Stimulated activated naive CD8-positive, alpha-beta T cell treated with anti-CD3 and anti-CD28 coated beads, Interleukin-15, amount 100 ng/mL, for 72 hours (primary cell): ENCODE measurements at regions not wholly inside any gene's neighbourhood (a gene's known extent, or its start where the extent isn't known, plus 50 kb on each side); places are given as distances from the start of the nearest gene placed in this dataset.

Source experiments
- ATAC-seq: fragments of 150-1000 bp; cut with Tn5 transposase; 2 replicates; pipeline ENCODE4 v1.10.0; 2021; ENCODE audit warnings: mild to moderate bottlenecking, moderate library complexity
- DNase-seq, 2 donors: peaks; one replicate each; pipeline ENCODE4 v3.0.0; 2021 to 2022
- H3K27ac Mint-ChIP-seq, 2 donors: one replicate each; pipeline ENCODE4 v1.8.0; 2022; ENCODE audit warnings: mild to moderate bottlenecking in 2 of 2, mixed read lengths in 2 of 2, moderate library complexity in 2 of 2
- H3K27me3 Mint-ChIP-seq: one replicate; pipeline ENCODE4 v1.8.0; 2022; ENCODE audit warnings: mixed read lengths
- H3K4me1 Mint-ChIP-seq: one replicate; pipeline ENCODE4 v1.8.0; 2022; ENCODE audit warnings: mild to moderate bottlenecking, mixed read lengths
- H3K4me3 Mint-ChIP-seq, 2 donors: one replicate each; pipeline ENCODE4 v1.8.0; 2022; ENCODE audit warnings: mild to moderate bottlenecking in 2 of 2, mixed read lengths in 2 of 2, moderate library complexity in 1 of 2
- H3K9me3 Mint-ChIP-seq, 2 donors: one replicate each; pipeline ENCODE4 v1.8.0; 2022; ENCODE audit warnings: mixed read lengths in 2 of 2

GRCh38 chr2:11962707-11963328 is 216.4 kb downstream of the LPIN1 start:
- DNase-seq (no peak), ATAC-seq (no peak)
- H3K9me3 Mint-ChIP-seq, result no peaks in the 10 kb centered on the region
- H3K27me3 Mint-ChIP-seq, result no peaks in the 10 kb centered on the region
- H3K4me3 Mint-ChIP-seq, result no peak overlapping the region
- H3K4me1 Mint-ChIP-seq, result no peaks in the 10 kb centered on the region
- H3K27ac Mint-ChIP-seq, result no peak overlapping the region

- no peak for ATAC-seq
- no peaks in the 10 kb centered on the region for H3K4me1 Mint-ChIP-seq
- no peak overlapping the region for H3K4me3 Mint-ChIP-seq
- H3K27ac Mint-ChIP-seq, result no peak overlapping the region
- H3K27me3 Mint-ChIP-seq, result no peaks in the 10 kb centered on the region
- DNase-seq, result no peak
- no peaks in the 10 kb centered on the region for H3K9me3 Mint-ChIP-seq
Observed at GRCh38 chr2:11963966-11964365, 217.5 kb downstream of the LPIN1 start.

GRCh38 chr2:11967946-11968465 is 221.6 kb downstream of the LPIN1 start:
- Mint-ChIP-seq H3K4me1 (no peaks in the 10 kb centered on the region), H3K9me3 (peaks cover 0 to 4% of the 10 kb centered on the region in 2 donors), H3K27me3 (no peaks in the 10 kb centered on the region), H3K4me3 (no peak overlapping the region), H3K27ac (no peak overlapping the region)
- DNase-seq (no peak), ATAC-seq (no peak)

GRCh38 chr2:11968521-11968920 is 222.1 kb downstream of the LPIN1 start:
- Mint-ChIP-seq H3K4me3 (no peak overlapping the region), H3K27me3 (no peaks in the 10 kb centered on the region), H3K27ac (no peak overlapping the region), H3K9me3 (peaks cover 4 to 8% of the 10 kb centered on the region in 2 donors), H3K4me1 (no peaks in the 10 kb centered on the region)
- DNase-seq (no peak), ATAC-seq (no peak)

- ATAC-seq (no peak), DNase-seq (no peak)
- H3K4me1 Mint-ChIP-seq, result no peaks in the 10 kb centered on the region
- no peak overlapping the region for H3K4me3 Mint-ChIP-seq
- H3K27ac Mint-ChIP-seq, result no peak overlapping the region
- peaks cover 12 to 14% of the 10 kb centered on the region in 2 donors for H3K9me3 Mint-ChIP-seq
- H3K27me3 Mint-ChIP-seq, result no peaks in the 10 kb centered on the region
Observed at GRCh38 chr2:11969774-11970173, 223.3 kb downstream of the LPIN1 start.

GRCh38 chr2:11974573-11974972 is 228.1 kb downstream of the LPIN1 start:
- ATAC-seq (no peak), DNase-seq (no peak)
- no peaks in the 10 kb centered on the region for H3K27me3 Mint-ChIP-seq
- H3K9me3 Mint-ChIP-seq, result peaks cover 17 to 43% of the 10 kb centered on the region in 2 donors
- H3K27ac Mint-ChIP-seq, result no peak overlapping the region
- H3K4me3 Mint-ChIP-seq, result no peak overlapping the region
- no peaks in the 10 kb centered on the region for H3K4me1 Mint-ChIP-seq

DNA sequence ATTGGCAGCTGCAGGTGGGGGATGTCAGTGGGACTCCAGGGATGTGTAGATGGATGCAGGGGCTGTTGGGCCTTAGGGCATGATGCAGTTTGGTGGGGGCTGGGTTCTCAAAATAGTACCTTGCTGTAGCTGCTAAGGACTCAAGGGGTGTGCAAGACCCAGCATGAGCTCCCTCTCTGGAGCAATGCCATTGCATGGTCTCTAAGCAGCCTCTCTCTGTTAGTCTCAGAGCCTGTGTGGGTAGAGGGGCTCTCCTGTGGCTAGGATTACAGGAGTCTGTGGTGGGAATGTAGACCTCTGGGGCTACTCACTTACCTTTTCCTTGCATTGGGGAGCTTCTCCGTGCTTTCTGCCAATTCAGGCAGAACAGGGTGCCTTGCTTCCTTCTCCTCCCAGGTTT is 228.9 kb downstream of the LPIN1 start:
- H3K9me3 Mint-ChIP-seq, result peaks cover 17 to 43% of the 10 kb centered on the region in 2 donors
- no peaks in the 10 kb centered on the region for H3K4me1 Mint-ChIP-seq
- DNase-seq (no peak), ATAC-seq (no peak)
- H3K27me3 Mint-ChIP-seq, result no peaks in the 10 kb centered on the region
- no peak overlapping the region for H3K4me3 Mint-ChIP-seq
- H3K27ac Mint-ChIP-seq, result no peak overlapping the region

DNA sequence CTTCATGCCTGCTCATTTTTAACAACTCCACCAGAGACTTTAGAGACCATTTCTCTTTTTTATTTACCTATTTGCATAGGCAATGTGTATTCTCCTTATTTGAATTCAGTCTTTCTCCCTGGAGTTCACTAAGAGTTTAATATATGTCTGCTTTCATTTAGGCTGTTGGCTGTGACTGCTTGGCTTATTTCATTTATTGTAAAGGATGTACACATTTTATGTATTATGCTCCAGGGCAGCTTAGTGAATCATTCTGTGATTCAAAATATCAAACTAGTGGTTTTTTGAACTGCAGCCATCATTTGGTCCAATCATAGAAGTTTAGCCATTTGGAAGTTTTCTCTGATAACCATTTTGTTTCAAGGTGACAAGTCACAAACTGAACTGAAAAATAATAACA is 229.6 kb downstream of the LPIN1 start:
- H3K9me3 Mint-ChIP-seq, result peaks cover 13 to 43% of the 10 kb centered on the region in 2 donors
- no peak overlapping the region for H3K4me3 Mint-ChIP-seq
- no peak overlapping the region for H3K27ac Mint-ChIP-seq
- no peaks in the 10 kb centered on the region for H3K27me3 Mint-ChIP-seq
- DNase-seq (no peak), ATAC-seq (no peak)
- no peaks in the 10 kb centered on the region for H3K4me1 Mint-ChIP-seq

DNA sequence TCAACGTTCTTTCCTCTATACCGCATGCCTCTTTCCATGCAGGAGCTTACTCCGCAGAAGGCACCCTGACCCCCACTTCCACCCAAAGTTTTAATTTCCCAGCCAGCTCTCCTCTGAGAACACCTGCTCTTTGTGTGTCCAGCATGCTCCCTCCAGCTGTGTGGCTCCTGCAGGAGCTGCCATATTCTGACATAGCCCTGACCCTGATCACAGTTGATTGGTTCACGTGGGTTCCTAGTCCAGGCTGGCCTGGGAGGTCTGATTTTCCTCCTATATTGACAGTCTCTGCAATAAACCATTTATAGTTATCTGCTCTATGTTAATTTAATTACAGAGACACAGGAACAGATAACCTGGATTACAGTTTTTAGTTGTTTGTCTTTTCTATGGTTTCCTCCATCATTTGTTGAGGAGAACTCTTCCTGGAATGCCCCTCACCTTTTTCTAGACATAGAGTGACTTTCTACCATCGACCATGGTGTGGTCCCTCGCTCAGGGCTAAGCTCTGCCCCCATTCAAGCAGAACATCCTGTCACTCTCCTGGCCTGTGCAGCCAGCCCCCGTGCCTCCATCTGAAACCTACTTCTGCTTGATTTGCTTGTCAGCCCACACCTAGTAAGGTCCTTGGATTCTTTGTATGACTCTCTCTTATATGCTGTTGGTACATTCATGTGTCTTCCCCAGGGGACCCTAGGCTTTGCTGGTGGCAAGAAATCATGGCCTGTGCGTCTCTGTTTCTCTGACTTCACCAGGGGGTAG is 231.5 kb downstream of the LPIN1 start:
- no peaks in the 10 kb centered on the region for H3K4me1 Mint-ChIP-seq
- peak overlapping the region in 1 of 2 donors; percentile 20 for H3K27ac Mint-ChIP-seq
- H3K9me3 Mint-ChIP-seq, result peaks cover 13 to 49% of the 10 kb centered on the region in 2 donors
- DNase-seq, result no peak
- no peak for ATAC-seq
- no peak overlapping the region for H3K4me3 Mint-ChIP-seq
- no peaks in the 10 kb centered on the region for H3K27me3 Mint-ChIP-seq

DNA sequence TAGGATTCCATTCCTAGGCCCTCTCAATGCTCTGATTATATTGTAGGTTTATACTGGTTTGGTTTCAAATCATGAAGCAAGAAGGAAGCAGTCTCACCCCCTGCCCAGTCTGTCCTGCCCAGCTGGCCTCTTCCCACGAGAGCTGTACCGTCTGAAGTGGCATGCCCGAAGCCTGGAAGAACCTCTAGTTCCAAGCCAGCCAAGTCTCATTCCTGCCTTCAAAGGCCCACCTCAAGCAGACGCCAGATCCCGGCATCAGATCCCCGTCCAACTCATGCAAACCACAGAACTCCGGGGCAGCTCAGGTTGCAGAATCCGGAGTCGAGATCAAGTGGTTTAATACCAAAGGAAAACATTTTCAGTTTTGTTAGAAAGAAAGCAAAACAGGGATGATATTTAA is 234.4 kb downstream of the LPIN1 start:
- Mint-ChIP-seq H3K9me3 (peaks cover 0 to 25% of the 10 kb centered on the region in 2 donors), H3K4me3 (no peak overlapping the region), H3K27ac (no peak overlapping the region), H3K27me3 (peaks cover 10% of the 10 kb centered on the region), H3K4me1 (peaks cover 6% of the 10 kb centered on the region)
- ATAC-seq (no peak), DNase-seq (no peak)

- DNase-seq (no peak), ATAC-seq (no peak)
- H3K4me1 Mint-ChIP-seq, result peaks cover 6% of the 10 kb centered on the region
- no peak overlapping the region for H3K27ac Mint-ChIP-seq
- peaks cover 0 to 7% of the 10 kb centered on the region in 2 donors for H3K9me3 Mint-ChIP-seq
- peaks cover 25% of the 10 kb centered on the region for H3K27me3 Mint-ChIP-seq
- no peak overlapping the region for H3K4me3 Mint-ChIP-seq
Observed at GRCh38 chr2:11983401-11983800, 237.0 kb downstream of the LPIN1 start.

GRCh38 chr2:11983870-11984269 is 237.4 kb downstream of the LPIN1 start:
- Mint-ChIP-seq H3K9me3 (peaks cover 0 to 6% of the 10 kb centered on the region in 2 donors), H3K27me3 (peaks cover 25% of the 10 kb centered on the region), H3K4me1 (peaks cover 6% of the 10 kb centered on the region), H3K4me3 (no peak overlapping the region), H3K27ac (no peak overlapping the region)
- no peak for DNase-seq
- ATAC-seq, result no peak

DNA sequence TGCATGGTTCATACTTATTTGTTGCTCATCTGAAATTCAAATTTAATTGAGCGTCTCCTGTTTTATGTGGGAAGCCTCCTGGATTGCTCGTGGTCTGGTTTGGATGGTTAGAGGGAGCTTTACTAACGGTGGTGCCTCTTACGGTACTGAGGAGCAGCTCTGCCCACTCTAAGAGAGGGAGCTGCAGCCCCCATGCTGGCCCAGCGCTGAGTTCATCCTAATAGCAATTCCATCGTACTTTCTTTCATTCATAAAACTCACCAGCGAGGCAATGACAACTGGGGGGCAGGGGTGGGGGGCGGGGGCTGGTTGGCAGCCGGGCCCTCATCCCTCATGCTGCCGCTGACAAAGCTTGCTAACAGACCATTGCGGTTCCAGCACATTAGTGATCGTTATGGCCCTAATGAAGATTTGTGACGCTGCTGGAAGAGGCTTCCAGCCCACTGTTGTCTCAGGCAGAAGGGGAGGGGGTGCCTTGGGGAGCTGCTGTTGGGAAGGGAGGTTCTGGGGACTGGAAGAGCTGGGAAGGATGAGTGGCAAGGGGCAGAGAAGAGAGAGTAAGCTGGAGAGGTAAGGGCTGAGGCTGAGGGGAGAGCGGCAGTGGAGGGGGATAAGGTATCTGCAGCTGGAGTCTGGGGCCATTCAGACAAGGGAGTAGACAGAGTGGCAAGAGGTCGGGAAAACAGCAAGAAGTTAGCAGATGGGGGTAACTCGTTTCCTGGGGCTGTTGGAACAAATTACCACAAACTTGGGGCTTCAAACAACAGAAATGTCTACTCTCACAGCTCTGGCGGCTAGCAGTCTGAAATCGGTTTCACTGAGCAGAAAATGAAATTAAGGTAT is 238.1 kb downstream of the LPIN1 start:
- H3K4me1 Mint-ChIP-seq, result peaks cover 6% of the 10 kb centered on the region
- peaks cover 0 to 6% of the 10 kb centered on the region in 2 donors for H3K9me3 Mint-ChIP-seq
- peaks cover 25% of the 10 kb centered on the region for H3K27me3 Mint-ChIP-seq
- no peak overlapping the region for H3K27ac Mint-ChIP-seq
- H3K4me3 Mint-ChIP-seq, result no peak overlapping the region
- ATAC-seq, result no peak
- DNase-seq, result no peak

DNA sequence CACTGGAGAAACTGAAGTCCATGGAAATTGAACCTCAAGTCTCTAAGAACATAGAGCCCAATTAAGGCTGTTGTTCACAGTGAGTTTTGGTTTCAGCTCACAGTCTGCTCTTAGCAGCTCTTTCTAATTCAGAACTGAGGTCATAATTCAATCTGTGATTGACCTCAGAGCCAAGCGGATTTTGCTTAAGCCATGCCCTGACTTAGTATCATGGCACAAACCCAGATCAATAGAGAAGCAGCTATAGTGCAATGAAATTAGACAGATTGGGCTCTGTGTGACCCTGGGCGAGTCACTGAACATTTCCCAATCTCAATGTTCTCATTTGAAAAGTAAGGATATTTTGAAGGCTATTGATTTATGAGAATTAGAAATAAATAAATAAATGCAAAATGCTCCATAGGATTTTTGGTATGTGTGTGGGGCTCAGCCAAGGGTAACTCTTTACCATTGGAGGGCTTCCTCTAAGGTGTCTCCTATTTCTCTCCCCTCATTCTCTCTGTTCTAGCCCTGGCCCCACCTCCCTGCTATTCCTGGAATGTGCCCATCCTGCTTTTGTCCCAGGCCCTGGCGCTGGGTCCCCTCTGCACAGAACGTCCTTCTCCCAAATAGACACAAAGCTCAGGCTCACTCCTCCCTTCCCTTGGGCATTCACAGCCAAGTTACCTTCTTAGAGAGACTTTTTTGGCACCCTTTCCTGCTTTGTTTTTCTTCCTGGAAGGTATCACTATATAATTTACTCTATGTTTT is 239.6 kb downstream of the LPIN1 start:
- Mint-ChIP-seq H3K4me3 (no peak overlapping the region), H3K4me1 (peaks cover 6% of the 10 kb centered on the region), H3K27me3 (peaks cover 25% of the 10 kb centered on the region), H3K27ac (no peak overlapping the region), H3K9me3 (peaks cover 0 to 6% of the 10 kb centered on the region in 2 donors)
- DNase-seq (no peak), ATAC-seq (no peak)

- Mint-ChIP-seq H3K27ac (no peak overlapping the region), H3K4me3 (no peak overlapping the region), H3K27me3 (peaks cover 25% of the 10 kb centered on the region), H3K9me3 (no peaks in the 10 kb centered on the region), H3K4me1 (peaks cover 6% of the 10 kb centered on the region)
- ATAC-seq (no peak), DNase-seq (no peak)
Observed at GRCh38 chr2:11987151-11987550, 240.7 kb downstream of the LPIN1 start.
